GM21529 (cell line): ENCODE measurements at regions not wholly inside any gene's neighbourhood (a gene's known extent, or its start where the extent isn't known, plus 50 kb on each side); places are given as distances from the start of the nearest gene placed in this dataset.
"Not testable (repeated sequence)": the region's sequence is repeated elsewhere in the genome, so short reads cannot be mapped to it uniquely, and the experiment has no call there.

Source experiments
- ATAC-seq: cut with Tn5 transposase; IDR thresholded peaks from one replicate; pipeline ENCODE4 v1.9.1; 2021; ENCODE audit not compliant: unreplicated experiment

DNA sequence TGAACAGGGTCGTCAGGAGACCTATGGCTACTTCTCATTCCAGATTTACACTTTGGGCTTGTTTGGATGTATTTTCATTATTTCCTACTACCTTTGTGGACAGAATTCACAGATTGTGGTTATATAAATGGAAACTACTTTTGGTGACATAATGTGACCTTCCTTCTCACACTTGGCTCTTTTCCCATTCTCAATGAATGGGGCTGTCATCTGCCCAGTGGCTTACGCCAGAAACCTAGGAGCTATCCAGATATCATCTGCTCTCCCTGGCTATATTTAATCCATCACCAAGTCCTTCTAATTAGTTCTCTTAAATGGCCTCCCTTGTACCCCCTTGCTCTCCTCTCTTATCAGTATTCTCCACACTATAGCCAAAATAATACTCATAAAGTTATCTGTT, 1606.8 kb downstream of the KHDRBS2 start:
- no peak for ATAC-seq

GRCh38 chr6:60671369-60671768, 1614.7 kb downstream of the KHDRBS2 start:
- ATAC-seq, result no peak

DNA sequence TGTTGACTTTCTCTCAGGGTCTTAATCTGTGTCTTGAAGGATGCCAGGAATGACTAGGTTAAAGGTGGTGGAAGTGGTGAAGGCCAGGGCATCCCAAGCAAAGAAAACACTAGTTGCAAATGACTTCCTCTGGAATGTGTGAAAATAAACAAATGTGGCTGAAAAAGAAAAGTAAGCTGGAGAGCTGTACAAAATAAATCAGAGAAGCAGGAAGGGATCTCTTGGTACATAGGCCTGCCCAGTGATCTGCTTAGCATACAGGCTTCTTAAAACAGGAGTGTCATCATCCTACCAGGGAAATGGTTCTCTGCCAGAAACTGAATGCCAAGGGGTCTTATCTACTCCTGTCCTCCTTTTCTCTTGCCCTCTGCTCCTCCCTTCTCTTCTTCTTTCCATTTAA, 1616.0 kb downstream of the KHDRBS2 start:
- no peak for ATAC-seq

DNA sequence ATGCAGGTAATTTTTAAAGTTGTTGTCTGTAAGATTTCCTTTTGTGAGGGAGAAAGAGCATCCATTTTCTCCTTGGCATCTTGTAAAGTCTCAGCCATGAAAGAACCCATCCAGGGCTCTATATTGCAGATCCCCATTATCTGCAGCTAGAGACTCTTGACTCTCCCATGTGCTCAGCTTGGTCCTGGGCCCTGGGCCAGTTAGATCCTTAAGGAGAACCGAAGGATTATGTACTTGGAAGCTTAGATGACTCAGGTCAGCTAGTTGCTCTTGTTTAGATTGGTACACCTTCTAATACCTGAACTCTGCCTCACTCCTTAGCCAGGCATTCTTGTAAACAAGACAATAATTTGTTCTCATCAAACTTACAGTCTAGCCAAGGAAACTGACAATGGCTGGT, 1617.6 kb downstream of the KHDRBS2 start:
- no peak for ATAC-seq

GRCh38 chr6:60663199-60663598, 1622.8 kb downstream of the KHDRBS2 start:
- ATAC-seq, result not testable (repeated sequence)

DNA sequence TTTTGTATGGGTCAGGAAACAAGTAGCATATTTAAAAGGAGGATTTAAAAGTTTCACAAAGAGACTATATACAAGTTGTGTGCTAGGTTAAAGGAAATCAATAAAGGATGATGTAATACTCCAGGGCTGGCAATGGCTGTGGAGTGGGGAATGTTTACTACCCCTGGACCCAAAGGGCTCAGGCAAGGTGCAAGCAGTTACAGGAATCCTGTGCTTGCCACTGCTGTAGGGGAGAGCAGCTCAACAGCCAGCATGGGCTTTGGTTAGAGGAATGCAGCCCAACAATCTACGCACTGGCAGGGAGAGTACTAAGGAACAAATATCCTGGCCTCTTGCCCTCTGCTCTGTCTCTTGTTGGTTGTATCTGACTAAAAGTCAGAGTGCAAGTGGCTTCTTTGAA, 1642.2 kb downstream of the KHDRBS2 start:
- ATAC-seq, result no peak

DNA sequence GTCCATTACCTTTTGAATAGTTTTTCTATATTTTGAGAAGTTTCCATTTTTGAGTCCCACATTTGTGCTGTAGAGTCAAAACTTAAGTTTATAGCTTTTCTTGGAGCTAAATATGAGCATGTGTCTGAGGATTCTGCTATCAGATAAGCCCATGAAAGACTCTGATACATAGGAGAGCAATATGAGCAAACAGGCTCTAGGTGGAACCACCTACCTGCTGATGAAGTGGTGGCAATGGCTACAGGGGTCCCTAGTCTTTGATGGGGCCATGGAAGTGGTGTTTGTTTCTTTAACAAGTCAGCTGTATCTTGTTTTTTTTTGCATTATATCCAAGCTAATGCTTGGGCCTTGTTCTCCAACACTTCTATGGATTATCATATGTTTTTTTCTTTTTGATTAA, 1646.8 kb downstream of the KHDRBS2 start:
- ATAC-seq, result not testable (repeated sequence)
